B cell (primary cell): ENCODE measurements at regions not wholly inside any gene's neighbourhood (a gene's known extent, or its start where the extent isn't known, plus 50 kb on each side); places are given as distances from the start of the nearest gene placed in this dataset.

Source experiments
- EZH2 ChIP-seq: IDR thresholded peaks from 2 replicates; pipeline ENCODE4 v1.6.1; 2012; ENCODE audit warnings: borderline replicate concordance, low read depth, mild to moderate bottlenecking, moderate library complexity, low read length; ENCODE audit not compliant: insufficient read depth, poor library complexity, severe bottlenecking
- TF ChIP-seq, protein P1 (sequence below): fragments of 200-600 bp; IDR thresholded peaks from one replicate; pipeline ENCODE4 v1.8.0; 2022; ENCODE audit warnings: antibody characterized with exemption, mild to moderate bottlenecking

DNA sequence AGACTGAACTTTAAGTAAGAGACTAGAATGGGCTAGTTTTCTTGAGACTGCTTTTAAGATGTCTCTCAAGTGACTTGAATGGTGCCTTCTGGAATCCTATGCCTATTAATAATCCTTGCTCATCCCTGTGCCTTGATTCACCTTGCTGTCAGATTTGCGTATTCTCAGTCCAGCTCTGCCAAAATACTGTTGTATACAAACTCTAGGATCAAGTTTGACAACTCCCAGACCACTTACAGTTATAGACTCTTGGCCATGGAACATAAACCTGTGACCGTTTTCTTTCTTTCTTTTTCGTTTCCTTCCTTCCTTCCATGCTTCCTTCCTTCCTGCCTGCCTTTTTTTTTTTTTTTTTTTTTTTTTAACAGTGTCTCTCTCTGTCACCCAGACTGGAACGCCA, 2390.9 kb upstream of the RAG2 start:
- TF ChIP-seq, protein P1, sequence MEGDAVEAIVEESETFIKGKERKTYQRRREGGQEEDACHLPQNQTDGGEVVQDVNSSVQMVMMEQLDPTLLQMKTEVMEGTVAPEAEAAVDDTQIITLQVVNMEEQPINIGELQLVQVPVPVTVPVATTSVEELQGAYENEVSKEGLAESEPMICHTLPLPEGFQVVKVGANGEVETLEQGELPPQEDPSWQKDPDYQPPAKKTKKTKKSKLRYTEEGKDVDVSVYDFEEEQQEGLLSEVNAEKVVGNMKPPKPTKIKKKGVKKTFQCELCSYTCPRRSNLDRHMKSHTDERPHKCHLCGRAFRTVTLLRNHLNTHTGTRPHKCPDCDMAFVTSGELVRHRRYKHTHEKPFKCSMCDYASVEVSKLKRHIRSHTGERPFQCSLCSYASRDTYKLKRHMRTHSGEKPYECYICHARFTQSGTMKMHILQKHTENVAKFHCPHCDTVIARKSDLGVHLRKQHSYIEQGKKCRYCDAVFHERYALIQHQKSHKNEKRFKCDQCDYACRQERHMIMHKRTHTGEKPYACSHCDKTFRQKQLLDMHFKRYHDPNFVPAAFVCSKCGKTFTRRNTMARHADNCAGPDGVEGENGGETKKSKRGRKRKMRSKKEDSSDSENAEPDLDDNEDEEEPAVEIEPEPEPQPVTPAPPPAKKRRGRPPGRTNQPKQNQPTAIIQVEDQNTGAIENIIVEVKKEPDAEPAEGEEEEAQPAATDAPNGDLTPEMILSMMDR: no peak
- TF ChIP-seq EZH2: no peak
